Immature natural killer cell (primary cell): ENCODE measurements at regions not wholly inside any gene's neighbourhood (a gene's known extent, or its start where the extent isn't known, plus 50 kb on each side); places are given as distances from the start of the nearest gene placed in this dataset.
"Not testable (repeated sequence)": the region's sequence is repeated elsewhere in the genome, so short reads cannot be mapped to it uniquely, and the experiment has no call there.

ENCODE experiments used
- DNase-seq, 3 donors: peaks; one replicate each; pipeline ENCODE4 v3.0.0; 2022; ENCODE audit warnings: mixed read lengths in 1 of 3
- H3K27ac Mint-ChIP-seq, 6 donors: one replicate each; pipeline ENCODE4 v1.8.0; 2020; ENCODE audit warnings: mixed read lengths in 6 of 6, mild to moderate bottlenecking in 5 of 6, inconsistent platforms in 4 of 6, moderate library complexity in 3 of 6
- H3K27me3 Mint-ChIP-seq, 3 donors: one replicate each; pipeline ENCODE4 v1.8.0; 2020 to 2021; ENCODE audit warnings: low read depth in 3 of 3, mild to moderate bottlenecking in 3 of 3, mixed read lengths in 3 of 3, moderate library complexity in 3 of 3, inconsistent platforms in 1 of 3
- H3K36me3 Mint-ChIP-seq, 3 donors: one replicate each; pipeline ENCODE4 v1.8.0; 2020; ENCODE audit warnings: mixed read lengths in 3 of 3, inconsistent platforms in 2 of 3, mild to moderate bottlenecking in 2 of 3
- H3K4me1 Mint-ChIP-seq, 2 donors: one replicate each; pipeline ENCODE4 v1.8.0; 2020; ENCODE audit warnings: inconsistent platforms in 2 of 2, mild to moderate bottlenecking in 2 of 2, mixed read lengths in 2 of 2, moderate library complexity in 1 of 2
- H3K4me3 Mint-ChIP-seq, 5 donors: one replicate each; pipeline ENCODE4 v1.8.0; 2020; ENCODE audit warnings: mild to moderate bottlenecking in 5 of 5, mixed read lengths in 5 of 5, inconsistent platforms in 3 of 5, moderate library complexity in 3 of 5
- H3K9me3 Mint-ChIP-seq, 6 donors: one replicate each; pipeline ENCODE4 v1.8.0; 2020; ENCODE audit warnings: mild to moderate bottlenecking in 6 of 6, mixed read lengths in 6 of 6, inconsistent platforms in 4 of 6, moderate library complexity in 3 of 6

DNA sequence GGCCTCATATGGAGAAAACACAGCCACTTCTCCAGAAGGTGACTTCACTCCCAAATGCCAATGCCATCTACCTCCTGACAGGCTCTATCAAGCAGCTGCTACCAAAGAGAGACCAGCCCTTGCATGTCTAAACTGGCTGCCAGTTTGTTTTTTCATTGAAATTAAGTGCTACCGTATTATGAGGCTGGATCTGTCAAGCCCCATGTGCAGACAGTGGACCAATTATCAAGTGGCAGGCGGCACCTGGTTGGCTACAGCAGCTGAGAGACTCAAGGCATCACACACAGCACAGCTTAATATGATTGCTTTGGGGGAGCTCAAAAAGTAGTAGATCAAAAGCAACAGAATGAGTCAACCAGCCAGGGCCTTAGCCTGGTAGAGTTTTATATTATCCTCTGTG lies 1293.0 kb upstream of the TENM4 start:
- Mint-ChIP-seq H3K9me3 (peaks cover 2 to 33% (median 16%) of the 10 kb centered on the region in 6 donors), H3K27me3 (no peaks in the 10 kb centered on the region), H3K36me3 (no peaks in the 10 kb centered on the region), H3K27ac (no peak overlapping the region), H3K4me1 (no peaks in the 10 kb centered on the region), H3K4me3 (no peak overlapping the region)
- DNase-seq: no peak

DNA sequence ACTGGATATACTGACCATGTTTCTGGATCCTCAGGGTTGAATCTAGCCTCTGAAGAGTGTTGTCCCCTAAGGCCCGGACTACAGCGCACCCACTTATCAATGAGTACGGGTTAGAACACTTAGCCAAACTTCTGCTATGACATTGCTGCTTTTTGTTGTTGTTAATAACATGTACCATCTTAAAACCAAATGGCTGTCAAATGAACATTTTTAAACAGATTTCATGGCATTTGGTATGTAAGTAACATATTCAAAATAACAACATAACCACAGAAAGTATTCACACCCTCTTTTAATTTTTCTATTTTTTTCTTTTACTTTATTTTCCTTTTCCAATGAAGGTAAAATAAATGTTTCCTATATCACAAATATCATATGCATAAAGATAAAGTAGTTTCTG lies 1292.5 kb upstream of the TENM4 start:
- Mint-ChIP-seq H3K9me3 (peaks cover 2 to 32% (median 14%) of the 10 kb centered on the region in 6 donors), H3K36me3 (no peaks in the 10 kb centered on the region), H3K4me3 (no peak overlapping the region), H3K27me3 (no peaks in the 10 kb centered on the region), H3K27ac (no peak overlapping the region), H3K4me1 (no peaks in the 10 kb centered on the region)
- no peak for DNase-seq

DNA sequence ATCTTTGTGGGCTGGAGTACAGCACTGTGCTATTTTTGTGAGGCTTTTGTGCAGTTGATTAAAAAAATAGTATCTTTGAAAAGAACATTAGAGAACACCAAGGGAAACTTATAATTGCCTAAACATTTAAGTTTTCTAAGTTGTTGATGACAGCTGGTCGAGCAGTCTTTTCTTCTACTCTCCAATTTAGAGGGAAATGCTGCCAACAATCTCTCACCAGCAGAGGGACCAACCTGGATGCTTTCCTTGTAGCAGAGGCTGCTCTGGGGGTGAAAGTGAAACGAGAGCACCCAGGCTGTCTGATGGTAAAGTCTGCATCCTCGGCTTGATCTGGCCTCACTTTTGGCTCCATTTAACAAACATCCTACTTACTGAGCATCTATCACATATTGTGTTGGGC lies 1286.5 kb upstream of the TENM4 start:
- Mint-ChIP-seq H3K27ac (no peak overlapping the region), H3K36me3 (no peaks in the 10 kb centered on the region), H3K9me3 (peaks cover 6 to 30% (median 9%) of the 10 kb centered on the region in 6 donors), H3K4me1 (no peaks in the 10 kb centered on the region), H3K4me3 (no peak overlapping the region), H3K27me3 (peaks cover 0 to 2% (median 0%) of the 10 kb centered on the region in 3 donors)
- no peak for DNase-seq

DNA sequence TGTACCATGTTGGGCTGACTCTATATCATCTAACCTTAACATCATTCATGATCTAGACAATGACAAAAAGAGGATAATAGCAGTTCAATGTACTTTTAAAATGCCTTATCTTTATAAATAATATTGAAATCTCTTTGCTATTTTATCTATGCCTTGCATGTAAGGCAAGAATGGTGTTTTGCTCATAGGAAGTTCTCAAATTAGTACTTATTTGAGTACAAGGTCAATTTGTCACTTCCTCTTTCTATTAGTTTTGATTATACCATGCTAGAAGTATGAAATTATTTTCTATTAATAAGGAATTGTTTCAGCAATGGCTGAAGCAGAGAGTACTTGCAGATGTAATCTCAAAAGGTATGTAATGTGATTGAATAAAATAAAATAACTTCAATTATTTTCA lies 1285.4 kb upstream of the TENM4 start:
- Mint-ChIP-seq H3K4me1 (no peaks in the 10 kb centered on the region), H3K36me3 (no peaks in the 10 kb centered on the region), H3K27me3 (peaks cover 0 to 2% (median 0%) of the 10 kb centered on the region in 3 donors), H3K4me3 (no peak overlapping the region), H3K9me3 (peaks cover 7 to 29% (median 11%) of the 10 kb centered on the region in 6 donors), H3K27ac (no peak overlapping the region)
- no peak for DNase-seq

DNA sequence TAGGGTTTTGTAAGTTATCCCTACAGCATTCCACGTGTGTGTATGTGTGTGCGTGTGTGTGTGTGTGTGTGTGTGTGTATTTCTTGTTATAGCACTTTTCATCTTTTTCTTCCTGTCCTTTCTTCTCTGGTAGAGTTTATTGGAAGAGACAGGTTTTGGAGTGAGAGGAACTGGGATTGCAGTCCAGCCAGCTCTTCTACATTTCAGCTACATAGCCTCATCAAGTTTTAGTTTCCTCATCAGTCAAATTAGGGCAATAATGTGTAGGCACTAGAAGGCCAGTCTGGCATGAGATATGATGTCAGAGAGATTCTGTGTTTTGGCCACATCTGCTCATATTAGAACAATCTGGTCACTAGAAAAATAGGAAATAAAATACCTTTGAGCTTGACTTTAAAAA lies 1283.5 kb upstream of the TENM4 start:
- no peaks in the 10 kb centered on the region for H3K36me3 Mint-ChIP-seq
- H3K4me3 Mint-ChIP-seq: no peak overlapping the region
- no peak overlapping the region for H3K27ac Mint-ChIP-seq
- H3K4me1 Mint-ChIP-seq: no peaks in the 10 kb centered on the region
- peaks cover 6 to 25% (median 14%) of the 10 kb centered on the region in 6 donors for H3K9me3 Mint-ChIP-seq
- H3K27me3 Mint-ChIP-seq: peaks cover 0 to 2% (median 0%) of the 10 kb centered on the region in 3 donors
- no peak for DNase-seq

DNA sequence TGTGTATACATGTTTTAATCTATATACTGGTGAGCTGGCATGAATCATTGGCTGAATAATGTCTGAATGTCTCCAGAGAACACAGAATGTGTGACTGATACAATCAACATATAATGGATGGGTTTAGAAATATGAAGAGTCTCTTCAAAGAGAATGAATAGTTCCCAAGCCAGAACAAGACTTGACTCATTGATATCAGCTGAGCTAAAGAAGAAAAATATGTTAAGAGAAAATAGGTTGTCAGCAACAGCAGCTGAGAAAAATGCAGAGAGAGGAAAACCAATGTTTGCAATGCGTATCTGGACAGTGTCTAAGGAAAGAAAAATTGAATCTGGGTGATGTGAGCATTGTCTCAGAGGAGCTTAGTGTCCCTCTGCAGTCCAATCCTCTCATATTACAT lies 1281.8 kb upstream of the TENM4 start:
- no peaks in the 10 kb centered on the region for H3K36me3 Mint-ChIP-seq
- no peaks in the 10 kb centered on the region for H3K27me3 Mint-ChIP-seq
- no peak overlapping the region for H3K27ac Mint-ChIP-seq
- peaks cover 6 to 24% (median 18%) of the 10 kb centered on the region in 6 donors for H3K9me3 Mint-ChIP-seq
- H3K4me3 Mint-ChIP-seq: no peak overlapping the region
- no peaks in the 10 kb centered on the region for H3K4me1 Mint-ChIP-seq
- DNase-seq: no peak

DNA sequence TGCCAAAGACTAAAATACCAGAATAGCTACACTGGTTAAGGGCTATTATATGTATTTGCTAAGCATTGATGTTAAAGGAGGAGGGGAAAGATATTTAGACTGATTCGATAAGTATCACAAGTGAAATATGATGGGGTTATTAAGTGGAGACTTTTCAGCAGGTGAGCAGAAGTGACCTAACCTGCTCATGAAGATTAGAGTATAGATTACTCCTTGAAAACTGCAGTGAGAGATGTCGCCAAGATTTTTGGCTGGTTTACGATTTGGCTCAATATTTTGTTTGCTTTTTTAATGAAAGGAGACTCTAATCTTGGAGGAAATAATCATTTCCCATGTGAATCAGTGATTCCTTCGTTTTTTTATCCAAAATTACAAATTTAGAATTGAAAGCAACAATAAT lies 1279.5 kb upstream of the TENM4 start:
- H3K27ac Mint-ChIP-seq: no peak overlapping the region
- no peak overlapping the region for H3K4me3 Mint-ChIP-seq
- no peaks in the 10 kb centered on the region for H3K4me1 Mint-ChIP-seq
- no peaks in the 10 kb centered on the region for H3K36me3 Mint-ChIP-seq
- peaks cover 11 to 44% (median 23%) of the 10 kb centered on the region in 6 donors for H3K9me3 Mint-ChIP-seq
- DNase-seq: no peak
- peaks cover 0 to 2% (median 0%) of the 10 kb centered on the region in 3 donors for H3K27me3 Mint-ChIP-seq

DNA sequence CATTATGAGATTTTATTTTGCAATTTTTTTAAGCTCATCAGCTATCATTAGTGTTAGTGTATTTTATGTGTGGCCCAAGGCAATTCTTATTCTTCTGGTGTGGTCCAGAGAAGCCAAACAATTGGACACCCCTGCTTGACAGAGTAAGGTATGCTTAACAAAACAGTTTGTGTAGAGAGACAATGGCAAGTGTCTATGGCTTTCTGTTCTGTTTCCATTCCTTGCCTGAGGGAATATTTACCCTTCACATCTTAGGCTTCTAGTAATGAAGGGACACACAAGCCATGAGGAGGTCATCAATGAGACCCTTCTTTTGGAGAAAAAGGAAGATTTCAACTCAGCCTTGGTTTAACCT lies 1278.4 kb upstream of the TENM4 start:
- Mint-ChIP-seq H3K4me3 (no peak overlapping the region), H3K9me3 (peaks cover 11 to 44% (median 27%) of the 10 kb centered on the region in 6 donors), H3K27ac (no peak overlapping the region), H3K27me3 (peaks cover 0 to 2% (median 0%) of the 10 kb centered on the region in 3 donors), H3K4me1 (no peaks in the 10 kb centered on the region), H3K36me3 (no peaks in the 10 kb centered on the region)
- DNase-seq: no peak

DNA sequence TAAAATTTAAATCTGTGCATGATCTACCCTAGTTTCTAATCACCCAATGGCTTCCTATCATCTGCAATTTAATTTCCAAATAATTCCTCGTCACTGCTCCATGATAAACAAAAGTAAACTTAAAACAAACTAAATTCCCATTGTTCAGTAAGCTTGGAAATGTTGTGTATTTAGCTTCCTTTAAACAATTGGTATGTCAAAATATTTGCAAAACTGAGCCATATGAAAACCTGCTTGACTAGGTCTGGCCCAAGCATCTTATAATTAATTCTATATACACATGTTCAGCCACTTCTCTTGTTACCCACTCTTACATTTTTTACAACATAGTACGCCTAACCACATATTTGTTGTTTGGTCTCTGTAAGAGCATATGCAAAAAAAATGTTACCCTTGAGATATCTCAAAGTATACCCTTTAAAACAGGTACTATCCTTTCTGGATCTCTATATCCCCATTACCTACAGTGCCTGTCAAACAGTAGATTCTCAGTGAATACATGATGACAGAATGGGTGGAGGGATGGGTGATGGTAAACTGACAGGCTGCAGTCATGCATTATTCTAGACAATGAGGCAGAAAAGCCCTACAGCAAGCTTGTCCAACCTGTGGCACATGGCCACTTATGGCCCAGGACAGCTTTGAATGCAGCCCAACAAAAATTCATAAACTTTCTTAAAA lies 1277.9 kb upstream of the TENM4 start:
- no peak for DNase-seq

DNA sequence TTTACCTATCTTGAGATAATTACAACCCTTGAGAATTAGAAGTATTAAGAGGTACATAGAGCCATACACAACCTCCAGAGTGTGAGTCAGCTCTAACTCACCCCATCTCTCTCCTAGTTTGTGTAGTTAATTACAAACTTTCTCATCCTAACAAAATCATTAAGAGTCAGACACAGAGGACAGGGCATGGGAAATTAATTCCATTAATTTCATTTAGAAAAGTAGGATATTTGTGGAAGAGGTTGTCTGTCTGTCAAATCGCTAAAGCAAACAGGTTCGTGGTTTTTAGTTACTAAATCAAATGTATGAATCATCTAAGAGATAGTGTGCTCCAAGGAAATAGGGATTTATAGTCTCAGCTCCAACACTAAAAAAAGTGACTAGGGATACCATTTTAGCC lies 1261.4 kb upstream of the TENM4 start:
- Mint-ChIP-seq H3K4me3 (no peak overlapping the region), H3K9me3 (peaks cover 17 to 48% (median 31%) of the 10 kb centered on the region in 6 donors), H3K27me3 (no peaks in the 10 kb centered on the region), H3K27ac (no peak overlapping the region), H3K4me1 (no peaks in the 10 kb centered on the region), H3K36me3 (peaks cover 0 to 4% (median 3%) of the 10 kb centered on the region in 3 donors)
- DNase-seq: no peak

More for the DNA sequence above, 1277.9 kb upstream of the TENM4 start:
- no peak overlapping the region for H3K27ac Mint-ChIP-seq
- H3K4me3 Mint-ChIP-seq: no peak overlapping the region
- peaks cover 11 to 47% (median 27%) of the 10 kb centered on the region in 6 donors for H3K9me3 Mint-ChIP-seq
- no peaks in the 10 kb centered on the region for H3K36me3 Mint-ChIP-seq
- peaks cover 0 to 2% (median 0%) of the 10 kb centered on the region in 3 donors for H3K27me3 Mint-ChIP-seq
- H3K4me1 Mint-ChIP-seq: no peaks in the 10 kb centered on the region

DNA sequence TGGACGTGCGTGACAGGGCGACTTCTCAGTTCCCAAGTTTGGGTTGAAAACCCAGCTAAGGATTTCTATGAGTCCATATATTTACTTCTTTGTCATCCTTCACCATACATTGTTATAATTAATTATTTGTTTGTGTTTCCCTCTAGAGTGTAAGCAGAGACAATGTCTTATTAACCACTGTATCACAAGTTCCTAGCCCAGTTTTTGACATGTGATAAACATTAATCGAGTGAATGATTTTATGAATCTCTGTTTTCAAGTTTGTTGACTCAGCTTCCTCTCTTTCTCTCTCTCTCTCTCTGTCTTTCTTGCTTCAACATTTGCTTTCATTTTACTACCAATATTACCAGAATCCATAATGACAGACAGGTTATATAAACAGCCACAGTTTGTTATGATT lies 1259.6 kb upstream of the TENM4 start:
- no peak for DNase-seq
- Mint-ChIP-seq H3K27ac (no peak overlapping the region), H3K4me1 (no peaks in the 10 kb centered on the region), H3K36me3 (peaks cover 0 to 4% (median 3%) of the 10 kb centered on the region in 3 donors), H3K27me3 (no peaks in the 10 kb centered on the region), H3K9me3 (peaks cover 20 to 42% (median 31%) of the 10 kb centered on the region in 6 donors), H3K4me3 (no peak overlapping the region)

DNA sequence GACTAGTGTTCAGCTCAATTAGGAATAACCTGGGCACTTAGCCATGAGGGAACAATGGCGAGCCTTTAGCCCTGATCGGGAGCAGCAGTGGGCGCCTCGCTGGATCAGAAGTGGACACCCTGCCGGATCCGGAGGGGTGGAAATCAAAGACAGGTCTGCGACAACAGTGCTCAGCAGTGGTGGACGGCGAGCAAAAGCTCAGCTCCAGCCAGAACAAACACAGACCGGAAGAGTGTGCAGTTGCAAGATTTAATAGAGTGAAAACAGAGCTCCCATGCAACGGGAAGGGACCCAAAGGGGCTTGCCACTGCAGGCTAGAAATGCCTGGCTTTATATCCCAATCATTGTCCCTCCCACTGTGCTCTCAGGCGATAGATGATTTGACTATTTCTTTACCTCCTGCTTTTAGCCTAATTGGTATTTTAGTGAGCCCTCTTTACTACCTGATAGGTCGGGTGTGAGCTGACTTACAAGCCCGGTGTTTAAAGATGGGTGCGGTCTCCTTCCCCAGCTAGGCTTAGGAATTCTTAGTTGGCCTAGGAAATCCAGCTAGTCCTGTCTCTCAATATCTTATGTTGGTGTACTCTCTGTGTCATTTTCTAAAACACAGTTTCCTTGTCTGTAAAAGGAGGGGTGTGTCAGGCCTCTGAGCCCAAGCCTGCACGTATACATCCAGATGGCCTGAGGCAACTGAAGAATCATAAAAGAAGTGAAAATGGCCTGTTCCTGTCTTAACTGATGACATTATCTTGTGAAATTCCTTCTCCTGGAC lies 1258.8 kb upstream of the TENM4 start:
- not testable (repeated sequence) for H3K4me3 Mint-ChIP-seq, H3K27me3 Mint-ChIP-seq, DNase-seq, H3K36me3 Mint-ChIP-seq, H3K4me1 Mint-ChIP-seq, H3K27ac Mint-ChIP-seq
- peaks cover 20 to 34% (median 28%) of the 10 kb centered on the region in 6 donors for H3K9me3 Mint-ChIP-seq

DNA sequence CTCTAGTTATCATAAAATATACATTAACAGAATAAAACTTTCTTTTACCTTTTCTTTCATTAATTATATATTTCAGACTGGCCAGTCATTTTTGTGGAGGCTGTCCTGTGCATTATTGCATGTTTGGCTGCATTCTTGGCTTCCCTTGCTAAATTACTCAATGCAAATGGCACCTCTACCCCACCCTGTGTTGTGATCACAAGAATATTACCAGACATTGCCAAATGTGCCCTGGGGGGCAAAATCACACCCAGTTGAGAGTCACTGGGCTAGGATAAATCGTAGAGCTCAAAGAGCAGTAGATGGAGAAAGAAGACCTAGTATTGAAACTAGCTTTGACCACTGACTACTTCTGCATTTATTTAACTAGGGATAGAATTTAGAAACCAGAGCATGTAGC lies 1257.8 kb upstream of the TENM4 start:
- Mint-ChIP-seq H3K4me1 (no peaks in the 10 kb centered on the region), H3K9me3 (peaks cover 20 to 29% (median 25%) of the 10 kb centered on the region in 6 donors), H3K36me3 (peaks cover 0 to 4% (median 3%) of the 10 kb centered on the region in 3 donors), H3K27ac (no peak overlapping the region), H3K27me3 (no peaks in the 10 kb centered on the region), H3K4me3 (no peak overlapping the region)
- DNase-seq: no peak

DNA sequence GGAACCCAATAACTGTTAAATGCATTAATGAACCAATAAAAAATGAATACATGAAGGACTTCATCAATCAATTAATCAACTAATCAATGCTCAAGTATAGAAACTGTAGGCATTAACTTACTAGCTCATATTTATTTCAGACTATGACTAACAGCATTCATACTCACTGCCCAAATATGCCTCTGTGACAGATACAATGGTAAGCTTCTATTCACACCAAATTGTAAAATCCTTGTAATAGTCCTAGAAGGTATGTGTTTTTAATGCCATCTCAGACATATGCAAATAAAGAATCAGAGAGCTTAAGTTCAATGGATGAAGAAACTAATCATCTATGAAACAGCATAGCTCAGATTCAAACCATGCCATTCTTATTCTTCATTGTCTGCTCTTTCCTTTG lies 1253.6 kb upstream of the TENM4 start:
- peaks cover 9 to 17% (median 14%) of the 10 kb centered on the region in 6 donors for H3K9me3 Mint-ChIP-seq
- no peak for DNase-seq
- no peaks in the 10 kb centered on the region for H3K4me1 Mint-ChIP-seq
- no peaks in the 10 kb centered on the region for H3K27me3 Mint-ChIP-seq
- no peaks in the 10 kb centered on the region for H3K36me3 Mint-ChIP-seq
- H3K4me3 Mint-ChIP-seq: no peak overlapping the region
- H3K27ac Mint-ChIP-seq: no peak overlapping the region
